ENCODE measurements at regions not wholly inside any gene's neighbourhood (a gene's known extent, or its start where the extent isn't known, plus 50 kb on each side); places are given as distances from the start of the nearest gene placed in this dataset.

DNA sequence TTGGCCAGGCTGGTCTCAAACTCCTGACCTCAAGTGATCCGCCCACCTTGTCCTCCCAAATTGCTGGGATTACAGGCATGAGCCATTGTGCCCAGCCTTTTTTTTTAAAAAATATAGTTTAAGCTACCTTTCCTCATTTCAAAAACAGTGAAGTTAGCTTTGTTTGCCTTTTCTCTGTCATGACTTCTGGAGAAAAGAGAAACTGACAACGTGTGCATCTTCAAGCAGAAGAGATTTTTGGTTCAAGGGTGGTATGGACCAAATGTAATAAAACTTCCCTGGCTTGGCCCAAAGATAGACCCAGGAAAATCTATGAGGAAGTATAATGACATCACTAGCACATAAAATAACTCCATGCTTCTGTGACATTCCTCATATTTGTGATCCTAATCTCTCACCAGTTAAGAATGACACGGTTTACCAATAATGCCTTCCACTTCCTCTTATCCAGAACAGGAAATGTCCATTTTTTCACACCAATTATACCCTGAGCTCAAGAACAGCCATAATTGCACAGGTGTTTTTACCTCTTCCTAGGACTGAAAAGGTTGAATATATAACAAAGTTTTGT lies 781.2 kb upstream of the NR2F2 start:
- DNase-seq (ENCODE audit: low read depth in 1 of 2, low spot score in 2 of 2) = no peak
- ChIA-PET POLR2A (ENCODE audit: partially characterized antibody) (no interaction called here), CTCF (ENCODE audit: partially characterized antibody) (no interaction called here)
- Histone ChIP-seq H2AFZ (ENCODE audit: low read length) (no peak overlapping the region), H3K4ac (replicated peaks; ENCODE audit: insufficient read length, low read depth, low read length) (no peak overlapping the region), H3K4me1 (replicated peaks in 1 of 4; ENCODE audit: control insufficient read depth in 3 of 4, insufficient read depth in 4 of 4, low read length in 3 of 4) (no peaks in the 10 kb centered on the region), H3K79me2 (ENCODE audit: control insufficient read depth in 1 of 2, insufficient read depth in 2 of 2, low read length in 2 of 2) (no peaks in the 10 kb centered on the region), H3K36me3 (ENCODE audit: control insufficient read depth in 2 of 4, insufficient read depth in 4 of 4, low read length in 3 of 4) (no peaks in the 10 kb centered on the region), H3K27ac (ENCODE audit: low read depth, low read length) (no peak overlapping the region), H2BK20ac (ENCODE audit: low read length) (no peak overlapping the region), H3K27me3 (replicated peaks in 1 of 4; ENCODE audit: control insufficient read depth in 3 of 4, extremely low read depth in 1 of 4, insufficient read depth in 3 of 4, low read length in 3 of 4) (no peaks in the 10 kb centered on the region), H3K14ac (ENCODE audit: insufficient read length) (no peak overlapping the region), H2BK5ac (ENCODE audit: low read depth, low read length) (no peak overlapping the region), H3K23me2 (ENCODE audit: low read depth, low read length) (no peaks in the 10 kb centered on the region), H4K91ac (replicated peaks; ENCODE audit: insufficient read length, low read length) (no peak overlapping the region), H4K20me1 (replicated peaks in 1 of 2; ENCODE audit: control insufficient read depth in 1 of 2, insufficient read depth in 2 of 2, low read length in 2 of 2) (no peaks in the 10 kb centered on the region), H2BK120ac (replicated peaks; ENCODE audit: low read depth, low read length) (no peak overlapping the region), H4K5ac (ENCODE audit: insufficient read length, low read depth, low read length) (no peak overlapping the region), H3K9ac (replicated peaks in 1 of 4; ENCODE audit: extremely low read depth in 1 of 4, low read depth in 3 of 4, low read length in 3 of 4) (no peak overlapping the region), H3K4me3 (ENCODE audit: extremely low read depth in 1 of 4, insufficient read depth in 2 of 4, low read depth in 3 of 4, low read length in 4 of 4) (no peak overlapping the region), H4K8ac (ENCODE audit: extremely low read depth, insufficient read depth, low read length) (no peak overlapping the region), H3K23ac (ENCODE audit: insufficient read length) (no peak overlapping the region), H3K4me2 (ENCODE audit: insufficient read depth in 1 of 2, low read depth in 2 of 2, low read length in 2 of 2) (no peak overlapping the region), H3K18ac (ENCODE audit: extremely low read depth, low read length) (no peak overlapping the region), H2AK5ac (ENCODE audit: low read depth, low read length) (no peak overlapping the region), H3K9me3 (ENCODE audit: insufficient read depth in 2 of 2, low read depth in 1 of 2, low read length in 1 of 2) (no peaks in the 10 kb centered on the region), H3K56ac (replicated peaks; ENCODE audit: insufficient read length, low read depth, low read length) (no peak overlapping the region), H2BK15ac (ENCODE audit: low read length) (no peak overlapping the region), H2BK12ac (ENCODE audit: low read depth, low read length) (no peak overlapping the region), H3K79me1 (ENCODE audit: low read depth, low read length) (no peaks in the 10 kb centered on the region)
- 80% methylated on average over 3 of the region's 3 CpGs; no CpG with 5 or more reads in 1 of the 2 experiments for WGBS, 2 experiments (ENCODE audit: extremely low coverage in 1 of 2, insufficient coverage in 1 of 2, insufficient read length in 1 of 2, insufficient replicate concordance in 2 of 2, low coverage in 1 of 2, low lambda C conversion rate in 2 of 2, missing lambda C conversion rate in 1 of 2)
- no peak for FAIRE-seq
- TF ChIP-seq, protein P1, sequence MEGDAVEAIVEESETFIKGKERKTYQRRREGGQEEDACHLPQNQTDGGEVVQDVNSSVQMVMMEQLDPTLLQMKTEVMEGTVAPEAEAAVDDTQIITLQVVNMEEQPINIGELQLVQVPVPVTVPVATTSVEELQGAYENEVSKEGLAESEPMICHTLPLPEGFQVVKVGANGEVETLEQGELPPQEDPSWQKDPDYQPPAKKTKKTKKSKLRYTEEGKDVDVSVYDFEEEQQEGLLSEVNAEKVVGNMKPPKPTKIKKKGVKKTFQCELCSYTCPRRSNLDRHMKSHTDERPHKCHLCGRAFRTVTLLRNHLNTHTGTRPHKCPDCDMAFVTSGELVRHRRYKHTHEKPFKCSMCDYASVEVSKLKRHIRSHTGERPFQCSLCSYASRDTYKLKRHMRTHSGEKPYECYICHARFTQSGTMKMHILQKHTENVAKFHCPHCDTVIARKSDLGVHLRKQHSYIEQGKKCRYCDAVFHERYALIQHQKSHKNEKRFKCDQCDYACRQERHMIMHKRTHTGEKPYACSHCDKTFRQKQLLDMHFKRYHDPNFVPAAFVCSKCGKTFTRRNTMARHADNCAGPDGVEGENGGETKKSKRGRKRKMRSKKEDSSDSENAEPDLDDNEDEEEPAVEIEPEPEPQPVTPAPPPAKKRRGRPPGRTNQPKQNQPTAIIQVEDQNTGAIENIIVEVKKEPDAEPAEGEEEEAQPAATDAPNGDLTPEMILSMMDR (IDR thresholded peaks at IDR 0.05; ENCODE audit: control extremely low read depth in 1 of 3, insufficient read depth in 1 of 3, low read depth in 1 of 3, low read length in 3 of 3) = no peak
- TF ChIP-seq RAD21 (IDR thresholded peaks at IDR 0.05 in 1 of 2, conservative IDR thresholded peaks at IDR 0.05 in 1 of 2; ENCODE audit: low read depth in 2 of 2, low read length in 2 of 2) (no peak), KDM4A (IDR thresholded peaks at IDR 0.05; ENCODE audit: low read depth, low read length, severe bottlenecking) (no peak), POLR2AphosphoS5 (IDR thresholded peaks at IDR 0.05; ENCODE audit: low read depth, low read length) (no peak), JUND (IDR thresholded peaks at IDR 0.05; ENCODE audit: low read length) (no peak), SIX5 (IDR thresholded peaks at IDR 0.05; ENCODE audit: low read depth, low read length) (no peak), PHF8 (conservative IDR thresholded peaks at IDR 0.05; ENCODE audit: low read depth, low read length) (no peak)
- TF ChIP-seq, protein P2, sequence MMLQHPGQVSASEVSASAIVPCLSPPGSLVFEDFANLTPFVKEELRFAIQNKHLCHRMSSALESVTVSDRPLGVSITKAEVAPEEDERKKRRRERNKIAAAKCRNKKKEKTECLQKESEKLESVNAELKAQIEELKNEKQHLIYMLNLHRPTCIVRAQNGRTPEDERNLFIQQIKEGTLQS (IDR thresholded peaks at IDR 0.05; ENCODE audit: insufficient read depth, low read depth, low read length) = no peak
- TF ChIP-seq, protein P3, sequence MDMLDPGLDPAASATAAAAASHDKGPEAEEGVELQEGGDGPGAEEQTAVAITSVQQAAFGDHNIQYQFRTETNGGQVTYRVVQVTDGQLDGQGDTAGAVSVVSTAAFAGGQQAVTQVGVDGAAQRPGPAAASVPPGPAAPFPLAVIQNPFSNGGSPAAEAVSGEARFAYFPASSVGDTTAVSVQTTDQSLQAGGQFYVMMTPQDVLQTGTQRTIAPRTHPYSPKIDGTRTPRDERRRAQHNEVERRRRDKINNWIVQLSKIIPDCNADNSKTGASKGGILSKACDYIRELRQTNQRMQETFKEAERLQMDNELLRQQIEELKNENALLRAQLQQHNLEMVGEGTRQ (IDR thresholded peaks at IDR 0.05; ENCODE audit: low read length) = no peak

Measured in H1 (cell line).